NOMO-1 (cell line): ENCODE measurements at regions not wholly inside any gene's neighbourhood (a gene's known extent, or its start where the extent isn't known, plus 50 kb on each side); places are given as distances from the start of the nearest gene placed in this dataset.

Experiments
- DNase-seq, 2 experiments: peaks; one replicate each; lab custom pipeline; 2025; ENCODE audit not compliant: unreplicated experiment in 2 of 2; lab: John Stamatoyannopoulos, UW

DNA sequence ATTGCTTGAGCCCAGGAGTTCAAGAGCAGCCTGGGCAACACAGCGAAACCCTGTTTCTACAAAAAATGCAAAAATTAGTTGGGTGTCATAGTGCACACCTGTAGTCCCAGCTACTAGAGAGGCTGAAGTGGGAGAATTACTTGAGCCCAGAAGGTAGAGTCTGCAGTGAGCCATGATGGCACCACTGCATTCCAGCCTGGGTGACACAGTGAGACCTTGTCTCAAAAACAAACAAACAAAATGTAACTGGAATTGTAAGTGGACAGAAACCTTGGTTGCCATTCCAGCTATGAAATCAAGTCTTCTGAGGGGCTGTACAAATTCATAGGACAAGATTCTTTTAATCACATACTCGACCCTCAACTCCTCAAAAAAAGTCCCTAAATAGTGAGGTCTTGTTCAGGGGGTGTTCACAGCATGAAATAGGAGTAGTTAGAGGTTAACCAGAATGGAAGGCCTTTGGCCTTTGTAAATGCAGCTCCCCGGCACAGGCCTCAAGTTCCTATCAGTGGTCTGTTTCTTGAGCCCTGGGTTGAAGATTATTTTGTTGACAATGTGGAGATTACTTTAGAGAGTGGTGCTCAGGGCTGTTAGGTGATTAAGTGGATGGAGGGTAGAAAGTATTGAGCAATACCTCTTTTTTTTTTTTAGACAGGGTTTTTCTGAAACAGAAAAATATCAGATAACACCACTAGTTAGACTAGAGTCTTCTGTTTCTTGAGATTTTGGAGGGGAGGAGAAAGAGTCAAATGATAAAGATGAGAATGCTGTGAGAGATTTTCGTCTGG lies 138.7 kb upstream of the ZNF648 start:
- DNase-seq: peak in 1 of 2 experiments; percentile 2

DNA sequence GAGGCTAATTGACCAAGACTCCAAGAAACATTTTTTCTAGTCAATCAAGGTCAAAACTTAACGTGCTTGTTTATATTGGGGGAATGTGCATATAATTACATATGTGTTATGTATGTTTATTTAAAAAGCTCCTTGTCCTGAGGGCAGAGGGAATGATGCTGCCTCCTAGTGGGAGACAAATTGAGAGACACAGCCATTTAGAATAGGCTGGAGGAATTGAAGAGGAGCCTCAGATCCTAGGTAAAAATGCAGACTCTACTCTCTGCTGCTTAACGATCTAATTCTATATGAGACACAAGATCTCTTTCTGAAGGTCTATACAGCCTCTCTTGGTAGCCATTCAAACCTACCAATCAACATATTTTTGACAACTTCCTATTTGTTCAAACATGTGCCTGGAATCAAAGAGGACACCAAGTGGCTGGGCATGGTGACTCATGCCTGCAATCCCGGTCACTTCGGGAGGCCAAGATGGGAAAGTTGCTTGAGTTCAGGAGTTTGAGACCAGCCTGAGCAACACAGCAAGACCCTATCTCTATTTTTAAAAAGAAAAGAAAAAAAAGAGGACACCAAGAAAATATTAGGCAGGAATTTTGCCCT lies 136.6 kb upstream of the ZNF648 start:
- DNase-seq: peak in 1 of 2 experiments; percentile 5

DNA sequence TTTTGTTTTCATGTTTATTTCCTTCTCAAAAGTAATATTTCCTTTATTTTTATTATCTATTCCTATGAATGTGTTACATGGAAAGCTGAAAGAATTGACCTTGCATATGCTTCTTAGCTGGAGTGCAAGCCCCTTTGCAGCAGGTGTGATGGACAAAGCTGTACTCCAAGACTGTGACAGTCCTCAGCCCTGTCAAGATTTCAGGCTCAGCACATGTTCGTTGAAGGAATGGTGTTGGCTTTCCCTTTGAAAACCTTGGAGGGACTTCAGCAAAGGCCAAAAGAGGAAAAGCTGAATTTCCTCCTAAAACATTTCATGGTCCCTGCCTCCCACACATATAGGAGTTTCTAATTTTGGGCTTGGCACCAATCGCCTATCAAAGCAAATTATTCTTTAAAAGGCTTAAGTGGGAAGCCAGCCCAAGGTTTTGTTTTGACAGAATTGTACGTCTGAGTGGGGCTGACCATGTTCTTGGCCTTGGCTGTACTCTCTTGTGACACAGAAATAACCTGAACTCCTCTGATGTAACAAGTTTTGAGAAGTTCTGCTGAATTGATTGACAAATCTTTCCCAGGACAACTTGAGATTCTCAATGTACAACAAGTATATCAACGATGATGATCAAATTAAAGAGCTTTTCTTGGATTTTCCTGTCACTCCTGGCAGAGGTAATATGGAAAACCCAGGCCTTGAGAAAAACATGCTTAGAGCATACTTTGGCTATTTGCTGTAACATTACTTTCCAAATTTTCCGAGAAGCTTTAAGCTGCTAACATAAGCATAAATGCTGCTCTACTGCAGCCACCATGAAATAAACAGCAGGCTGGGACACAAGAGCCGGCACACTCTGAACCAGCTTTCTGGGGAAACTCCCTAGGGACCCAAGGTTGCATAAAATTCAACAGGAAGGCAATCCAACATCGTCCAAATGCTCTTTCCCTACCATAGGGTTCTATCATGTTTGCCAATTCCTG lies 135.7 kb upstream of the ZNF648 start:
- no peak for DNase-seq

- no peak for DNase-seq
Observed at GRCh38 chr1:182195733-182196132, 134.2 kb upstream of the ZNF648 start.

- DNase-seq: peak; percentile 79 to 90
Observed at GRCh38 chr1:182193908-182194550, 132.5 kb upstream of the ZNF648 start.

GRCh38 chr1:182192966-182193365 lies 131.5 kb upstream of the ZNF648 start:
- DNase-seq: peak in 1 of 2 experiments; percentile 1

GRCh38 chr1:182192215-182192614 lies 130.7 kb upstream of the ZNF648 start:
- DNase-seq: no peak

DNA sequence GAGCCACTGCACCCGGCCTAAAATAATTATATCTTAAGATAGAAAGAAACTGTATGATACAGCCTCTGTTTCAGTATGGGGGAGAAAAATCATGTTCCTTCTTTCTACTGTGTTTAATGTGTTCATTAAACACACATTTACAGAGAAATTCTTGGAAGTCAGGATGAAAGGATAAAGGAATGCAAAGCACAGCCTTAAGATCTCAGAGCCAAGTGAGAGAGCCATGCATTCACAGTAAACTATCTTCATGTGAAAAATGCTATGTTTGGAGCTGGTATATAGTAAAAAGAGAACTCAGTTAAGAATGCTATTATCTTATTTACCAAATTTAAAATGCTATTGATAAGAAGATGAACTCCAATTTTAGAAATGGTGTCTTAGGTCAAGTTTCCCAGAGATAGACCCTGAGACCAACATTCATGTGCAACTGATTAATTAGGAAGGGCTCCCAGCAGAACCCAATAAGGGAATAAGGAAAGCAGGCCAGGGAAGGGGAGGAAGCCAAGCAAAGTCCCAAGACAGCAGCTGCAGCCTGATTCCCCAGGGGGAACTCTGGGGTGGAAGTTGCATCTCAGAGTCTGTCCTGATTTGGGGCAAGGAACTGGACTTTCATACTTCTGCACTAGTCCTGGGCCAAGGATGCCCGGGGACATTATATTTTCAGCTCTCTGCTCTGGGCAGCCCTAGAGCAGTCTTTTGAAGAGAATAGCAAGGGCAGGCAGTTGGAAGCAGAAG lies 130.0 kb upstream of the ZNF648 start:
- DNase-seq: no peak

- DNase-seq: no peak
Observed at GRCh38 chr1:182189535-182190066, 128.1 kb upstream of the ZNF648 start.

- DNase-seq: no peak
Observed at GRCh38 chr1:182186757-182187146, 125.2 kb upstream of the ZNF648 start.

- no peak for DNase-seq
Observed at GRCh38 chr1:182185842-182186756, 124.6 kb upstream of the ZNF648 start.

DNA sequence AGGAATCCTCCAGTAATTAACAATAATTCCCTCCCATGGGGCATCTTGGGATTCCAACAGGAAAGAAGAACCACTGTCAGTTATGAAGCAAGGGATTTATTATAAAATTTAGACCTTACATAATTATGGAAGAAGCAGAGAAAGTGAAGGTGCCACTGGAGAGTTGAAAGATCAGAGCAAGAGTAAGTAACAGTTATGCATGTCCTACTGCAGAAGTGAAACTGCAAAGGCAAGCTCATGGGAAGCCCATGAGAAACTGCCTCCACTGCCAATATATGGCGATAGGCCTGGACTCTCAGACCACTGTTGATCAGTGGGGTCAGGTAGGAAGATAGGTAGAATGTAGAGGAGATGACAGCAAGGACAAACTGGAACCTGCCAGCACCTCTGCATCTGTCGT lies 123.6 kb upstream of the ZNF648 start:
- peak; percentile 36 to 62 for DNase-seq

DNA sequence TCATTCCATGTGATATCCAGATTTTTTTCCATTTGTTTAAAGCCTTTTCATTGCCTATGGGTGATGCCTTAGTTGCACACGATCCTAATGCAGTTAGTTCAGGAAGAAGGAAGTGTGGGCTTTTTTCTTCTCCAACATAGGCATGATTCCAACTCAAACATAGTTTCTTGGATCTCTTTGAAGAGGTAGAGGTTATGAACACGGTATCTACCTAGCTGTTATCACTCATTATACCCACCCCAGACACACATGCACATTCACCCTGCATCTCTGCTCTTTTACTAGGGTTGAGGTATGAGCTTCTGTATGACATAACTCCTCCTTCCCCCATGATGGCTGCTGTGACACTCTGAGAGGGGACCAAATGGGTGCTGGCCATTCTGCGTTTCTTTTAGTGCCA lies 122.1 kb upstream of the ZNF648 start:
- DNase-seq: no peak

GRCh38 chr1:182182311-182182710 lies 120.8 kb upstream of the ZNF648 start:
- DNase-seq: no peak

DNA sequence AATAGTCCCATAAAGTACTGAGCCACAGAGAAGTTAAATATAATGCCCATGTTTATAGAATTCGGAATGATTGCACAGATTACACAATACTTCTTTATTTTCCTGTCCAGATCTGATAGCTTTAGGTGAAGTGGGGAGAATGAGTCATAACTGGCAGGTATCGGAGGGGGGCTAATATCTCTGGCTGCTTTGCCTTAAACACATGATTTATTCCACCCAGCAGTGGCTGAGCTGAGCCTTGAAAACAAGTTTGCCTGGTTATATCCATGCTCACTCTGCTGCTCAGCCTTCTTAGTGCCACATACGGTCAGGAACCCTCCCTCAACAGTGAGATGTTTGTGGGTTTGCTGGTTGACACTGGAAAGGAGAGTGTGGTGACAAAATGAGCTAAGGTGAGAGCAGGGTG lies 119.7 kb upstream of the ZNF648 start:
- no peak for DNase-seq

GRCh38 chr1:182175361-182175931 lies 113.9 kb upstream of the ZNF648 start:
- peak; percentile 73 to 92 for DNase-seq

GRCh38 chr1:182174513-182174855 lies 113.0 kb upstream of the ZNF648 start:
- no peak for DNase-seq

DNA sequence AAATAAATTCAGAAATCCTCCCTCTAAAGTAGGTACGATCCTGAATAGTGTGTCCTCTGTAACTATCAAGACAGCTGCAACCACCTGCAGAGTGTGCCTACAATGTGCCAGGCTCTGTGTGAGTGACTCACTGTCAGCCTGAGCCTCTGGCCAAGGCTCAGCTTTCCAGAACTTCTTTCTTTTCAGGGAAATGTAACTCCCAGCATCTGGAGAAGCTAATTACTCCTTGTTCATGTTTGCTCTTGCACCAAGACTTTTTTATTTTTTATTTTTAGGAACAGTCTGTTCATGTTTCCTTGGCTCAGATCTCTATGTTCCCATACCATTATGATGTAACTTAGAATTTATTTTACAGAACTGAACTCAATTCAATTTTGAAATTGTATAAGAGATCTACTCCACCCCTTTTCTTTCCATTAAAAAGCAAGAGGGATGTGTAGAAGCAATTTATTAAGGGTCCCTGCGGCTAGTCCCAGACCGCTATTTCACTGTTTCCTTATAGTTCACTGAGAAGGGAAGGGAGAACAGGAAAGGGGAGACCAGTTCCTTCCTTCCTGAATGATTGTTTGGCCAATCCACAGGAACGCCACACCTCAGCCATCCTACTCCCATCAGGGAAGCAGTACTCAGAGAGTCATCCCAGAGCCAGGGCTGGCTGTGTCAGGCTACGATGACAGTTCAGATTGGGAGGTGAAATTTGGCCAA lies 112.4 kb upstream of the ZNF648 start:
- DNase-seq: no peak
